ENCODE measurements at regions not wholly inside any gene's neighbourhood (a gene's known extent, or its start where the extent isn't known, plus 50 kb on each side); places are given as distances from the start of the nearest gene placed in this dataset.

GRCh38 chrX:4450177-4450576 is 736.7 kb upstream of the PRKX start:
- in situ Hi-C loops (cut with HindIII; ENCODE audit: low pct_unique_long_range_greater_than_20kb, low sequenced_read_pairs): no loop called here
- no peak for DNase-seq (ENCODE audit: low read depth, low spot score)

GRCh38 chrX:4435905-4436304 is 722.5 kb upstream of the PRKX start:
- no peak for DNase-seq (ENCODE audit: low read depth, low spot score)
- in situ Hi-C loops (cut with HindIII; ENCODE audit: low pct_unique_long_range_greater_than_20kb, low sequenced_read_pairs): no loop called here

GRCh38 chrX:4397471-4397870 is 684.0 kb upstream of the PRKX start:
- in situ Hi-C loops (cut with HindIII; ENCODE audit: low pct_unique_long_range_greater_than_20kb, low sequenced_read_pairs): no loop called here
- DNase-seq (ENCODE audit: low read depth, low spot score): no peak

GRCh38 chrX:4382273-4382672 is 668.8 kb upstream of the PRKX start:
- DNase-seq (ENCODE audit: low read depth, low spot score): no peak
- in situ Hi-C loops (cut with HindIII; ENCODE audit: low pct_unique_long_range_greater_than_20kb, low sequenced_read_pairs): no loop called here

GRCh38 chrX:4380710-4381109 is 667.3 kb upstream of the PRKX start:
- no peak for DNase-seq (ENCODE audit: low read depth, low spot score)
- in situ Hi-C loops (cut with HindIII; ENCODE audit: low pct_unique_long_range_greater_than_20kb, low sequenced_read_pairs): no loop called here

GRCh38 chrX:4379071-4379470 is 665.6 kb upstream of the PRKX start:
- no peak for DNase-seq (ENCODE audit: low read depth, low spot score)
- in situ Hi-C loops (cut with HindIII; ENCODE audit: low pct_unique_long_range_greater_than_20kb, low sequenced_read_pairs): no loop called here

GRCh38 chrX:4373791-4374190 is 660.3 kb upstream of the PRKX start:
- in situ Hi-C loops (cut with HindIII; ENCODE audit: low pct_unique_long_range_greater_than_20kb, low sequenced_read_pairs): no loop called here
- DNase-seq (ENCODE audit: low read depth, low spot score): no peak

GRCh38 chrX:4358577-4358976 is 645.1 kb upstream of the PRKX start:
- in situ Hi-C loops (cut with HindIII; ENCODE audit: low pct_unique_long_range_greater_than_20kb, low sequenced_read_pairs): no loop called here
- no peak for DNase-seq (ENCODE audit: low read depth, low spot score)

- no peak for DNase-seq (ENCODE audit: low read depth, low spot score)
- in situ Hi-C loops (cut with HindIII; ENCODE audit: low pct_unique_long_range_greater_than_20kb, low sequenced_read_pairs): no loop called here
These were observed 609.5 kb upstream of the PRKX start for GRCh38 chrX:4322916-4323315.

- in situ Hi-C loops (cut with HindIII; ENCODE audit: low pct_unique_long_range_greater_than_20kb, low sequenced_read_pairs): no loop called here
- no peak for DNase-seq (ENCODE audit: low read depth, low spot score)
These were observed 607.0 kb upstream of the PRKX start for GRCh38 chrX:4320436-4320947.

- DNase-seq (ENCODE audit: low read depth, low spot score): no peak
- in situ Hi-C loops (cut with HindIII; ENCODE audit: low pct_unique_long_range_greater_than_20kb, low sequenced_read_pairs): no loop called here
These were observed 602.4 kb upstream of the PRKX start for GRCh38 chrX:4315891-4316290.

GRCh38 chrX:4314586-4314985 is 601.1 kb upstream of the PRKX start:
- in situ Hi-C loops (cut with HindIII; ENCODE audit: low pct_unique_long_range_greater_than_20kb, low sequenced_read_pairs): no loop called here
- DNase-seq (ENCODE audit: low read depth, low spot score): no peak

GRCh38 chrX:4277122-4277521 is 563.7 kb upstream of the PRKX start:
- in situ Hi-C loops (cut with HindIII; ENCODE audit: low pct_unique_long_range_greater_than_20kb, low sequenced_read_pairs): no loop called here
- DNase-seq (ENCODE audit: low read depth, low spot score): peak; percentile 51

- in situ Hi-C loops (cut with HindIII; ENCODE audit: low pct_unique_long_range_greater_than_20kb, low sequenced_read_pairs): no loop called here
- DNase-seq (ENCODE audit: low read depth, low spot score): no peak
These were observed 555.2 kb upstream of the PRKX start for GRCh38 chrX:4268676-4269075.

GRCh38 chrX:4265036-4265435 is 551.6 kb upstream of the PRKX start:
- no peak for DNase-seq (ENCODE audit: low read depth, low spot score)
- in situ Hi-C loops (cut with HindIII; ENCODE audit: low pct_unique_long_range_greater_than_20kb, low sequenced_read_pairs): no loop called here

- DNase-seq (ENCODE audit: low read depth, low spot score): peak; percentile 49
- in situ Hi-C loops (cut with HindIII; ENCODE audit: low pct_unique_long_range_greater_than_20kb, low sequenced_read_pairs): no loop called here
These were observed 549.8 kb upstream of the PRKX start for GRCh38 chrX:4263030-4263803.

- in situ Hi-C loops (cut with HindIII; ENCODE audit: low pct_unique_long_range_greater_than_20kb, low sequenced_read_pairs): no loop called here
- no peak for DNase-seq (ENCODE audit: low read depth, low spot score)
These were observed 539.6 kb upstream of the PRKX start for GRCh38 chrX:4253092-4253491.

GRCh38 chrX:4249401-4249800 is 536.0 kb upstream of the PRKX start:
- no peak for DNase-seq (ENCODE audit: low read depth, low spot score)
- in situ Hi-C loops (cut with HindIII; ENCODE audit: low pct_unique_long_range_greater_than_20kb, low sequenced_read_pairs): no loop called here

GRCh38 chrX:4243759-4244158 is 530.3 kb upstream of the PRKX start:
- DNase-seq (ENCODE audit: low read depth, low spot score): no peak
- in situ Hi-C loops (cut with HindIII; ENCODE audit: low pct_unique_long_range_greater_than_20kb, low sequenced_read_pairs): no loop called here

Data from SK-MEL-5 (cell line).